PC-3 (cell line): ENCODE measurements at regions not wholly inside any gene's neighbourhood (a gene's known extent, or its start where the extent isn't known, plus 50 kb on each side); places are given as distances from the start of the nearest gene placed in this dataset.

Source experiments
- ATAC-seq: fragments of 200-7000 bp; cut with Tn5 transposase; 2 replicates; pipeline ENCODE4 v1.9.1; 2020; ENCODE audit warnings: mild to moderate bottlenecking, moderate library complexity
- BruUV-seq: library from RNA; stranded (reverse); fragments of 400-500 nt; replicated peaks from 2 replicates; lab custom pipeline; 2021; lab: Mats Ljungman, UMichigan
- CTCF ChIA-PET: fragments of 300-600 bp; sonication (Branson Sonifier 250); formaldehyde crosslinking; loops from one replicate; lab custom pipeline; 2022; ENCODE audit warnings: antibody characterized with exemption; lab: Charles Lee
- POLR2A ChIA-PET: fragments of 300-600 bp; sonication (Branson Sonifier 250); formaldehyde crosslinking; loops from one replicate; lab custom pipeline; 2022; ENCODE audit warnings: antibody characterized with exemption; ENCODE audit not compliant: unreplicated experiment; lab: Charles Lee
- DNase-seq: peaks from one replicate; pipeline ENCODE4 v3.0.0-alpha.2; 2015
- H2AFZ ChIP-seq: fragments of 300-600 bp; sonication (generic); 2 replicates; pipeline ENCODE4 v1.6.0; 2016; ENCODE audit warnings: antibody characterized with exemption, low read length
- H3F3A ChIP-seq: fragments of 300-600 bp; sonication (generic); one replicate; pipeline ENCODE4 v1.6.0; 2017; ENCODE audit warnings: antibody characterized with exemption, low read length, control low read depth, mild to moderate bottlenecking; ENCODE audit not compliant: unreplicated experiment
- H3K27ac ChIP-seq: fragments of 300-600 bp; sonication (generic); 2 replicates; pipeline ENCODE4 v1.5.1; 2016; ENCODE audit warnings: mild to moderate bottlenecking, low read length
- H3K27me3 ChIP-seq: fragments of 300-600 bp; sonication (generic); 2 replicates; pipeline ENCODE4 v1.6.1; 2016; ENCODE audit warnings: low read length, mixed read lengths
- H3K36me3 ChIP-seq: fragments of 300-600 bp; sonication (generic); 2 replicates; pipeline ENCODE4 v1.6.1; 2016; ENCODE audit warnings: low read depth, mixed run types, low read length, mixed read lengths
- H3K4me1 ChIP-seq: fragments of 300-600 bp; sonication (generic); 2 replicates; pipeline ENCODE4 v1.5.1; 2016; ENCODE audit warnings: low read length; ENCODE audit not compliant: insufficient read depth
- H3K4me2 ChIP-seq: fragments of 300-600 bp; sonication (generic); 2 replicates; pipeline ENCODE4 v1.6.0; 2016; ENCODE audit warnings: low read length
- H3K4me3 ChIP-seq: fragments of 300-600 bp; sonication (generic); 2 replicates; pipeline ENCODE4 v1.5.1; 2016; ENCODE audit warnings: mild to moderate bottlenecking, low read length, mixed read lengths
- H3K79me2 ChIP-seq: fragments of 300-600 bp; sonication (generic); 2 replicates; pipeline ENCODE4 v1.6.1; 2017; ENCODE audit warnings: low read length, mixed read lengths
- H3K9ac ChIP-seq: fragments of 300-600 bp; sonication (generic); 2 replicates; pipeline ENCODE4 v1.6.0; 2016; ENCODE audit warnings: mild to moderate bottlenecking, low read length
- H3K9me2 ChIP-seq: fragments of 300-600 bp; sonication (generic); replicated peaks from 2 replicates; pipeline ENCODE4 v1.6.1; 2016; ENCODE audit warnings: mixed run types, low read length, mixed read lengths
- H3K9me3 ChIP-seq: fragments of 300-600 bp; sonication (generic); 2 replicates; pipeline ENCODE4 v1.6.1; 2016; ENCODE audit warnings: low read length, mixed read lengths
- H4K20me1 ChIP-seq: fragments of 300-600 bp; sonication (generic); 2 replicates; pipeline ENCODE4 v1.6.1; 2016; ENCODE audit warnings: low read length, mixed read lengths
- CTCF ChIP-seq: fragments of 300-600 bp; sonication (generic); conservative IDR thresholded peaks from 2 replicates; pipeline ENCODE4 v1.5.1; 2017; ENCODE audit warnings: antibody characterized with exemption, low read depth, mild to moderate bottlenecking, low read length
- EZH2 ChIP-seq: fragments of 300-600 bp; sonication (generic); IDR thresholded peaks from one replicate; pipeline ENCODE4 v1.6.1; 2017; ENCODE audit warnings: antibody characterized with exemption, mild to moderate bottlenecking, low read length; ENCODE audit not compliant: unreplicated experiment
- EZH2phosphoT487 ChIP-seq: fragments of 300-600 bp; sonication (generic); IDR thresholded peaks from 2 replicates; pipeline ENCODE4 v1.6.1; 2018; ENCODE audit warnings: mild to moderate bottlenecking, antibody characterized with exemption, low read length, borderline replicate concordance
- intact Hi-C: fragments of 100-400 bp; cut with micrococcal nuclease; formaldehyde crosslinking; loops from 2 replicates; pipeline ENCODE4 v1.9.0; 2023

DNA sequence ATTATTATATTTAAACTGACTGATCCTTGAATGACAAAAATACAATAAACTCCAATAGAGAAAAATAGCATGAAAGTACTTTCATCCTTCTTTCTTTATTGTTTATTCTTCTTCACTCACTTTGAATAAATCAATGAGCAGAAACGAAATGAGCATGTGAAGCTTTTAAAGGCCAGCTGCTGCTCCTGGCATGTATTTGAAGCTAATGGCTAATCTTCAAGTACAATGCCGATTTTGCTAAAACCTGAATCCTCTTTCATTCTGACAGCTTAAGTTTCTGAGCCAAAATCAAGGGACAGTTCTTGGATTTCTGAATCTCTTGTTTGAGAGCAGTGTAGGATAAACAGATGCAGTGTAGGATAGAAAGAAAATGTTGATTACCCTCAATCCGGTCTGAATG is 237.3 kb downstream of the CDH10 start:
- Histone ChIP-seq H3K27ac (no peak overlapping the region), H3K27me3 (no peaks in the 10 kb centered on the region), H3F3A (no peaks in the 10 kb centered on the region), H3K79me2 (no peaks in the 10 kb centered on the region), H3K36me3 (no peaks in the 10 kb centered on the region), H3K4me2 (no peak overlapping the region), H3K4me1 (no peaks in the 10 kb centered on the region), H2AFZ (no peak overlapping the region), H3K9ac (no peak overlapping the region), H3K4me3 (no peak overlapping the region), H4K20me1 (no peaks in the 10 kb centered on the region), H3K9me3 (no peaks in the 10 kb centered on the region), H3K9me2 (no peaks in the 10 kb centered on the region)
- CTCF ChIA-PET: no interaction called here
- DNase-seq (no peak), ATAC-seq (no peak)
- intact Hi-C loops: no loop called here
- TF ChIP-seq CTCF (no peak), EZH2 (no peak), EZH2phosphoT487 (no peak)
- BruUV-seq: no TSS peak
- POLR2A ChIA-PET: no interaction called here

- no peak for ATAC-seq
- intact Hi-C loops: no loop called here
- Histone ChIP-seq H3K79me2 (no peaks in the 10 kb centered on the region), H3K4me1 (no peaks in the 10 kb centered on the region), H3K4me3 (no peak overlapping the region), H3K9me3 (no peaks in the 10 kb centered on the region), H2AFZ (no peak overlapping the region), H3K9me2 (no peaks in the 10 kb centered on the region), H3K27me3 (no peaks in the 10 kb centered on the region), H3K36me3 (no peaks in the 10 kb centered on the region), H3K4me2 (no peak overlapping the region), H4K20me1 (no peaks in the 10 kb centered on the region), H3F3A (no peaks in the 10 kb centered on the region), H3K27ac (no peak overlapping the region), H3K9ac (no peak overlapping the region)
- no TSS peak for BruUV-seq
- CTCF ChIA-PET: no interaction called here
- no peak for DNase-seq
- POLR2A ChIA-PET: no interaction called here
- TF ChIP-seq EZH2phosphoT487: no peak
- TF ChIP-seq EZH2: no peak
- no peak for TF ChIP-seq CTCF
These were observed 216.4 kb downstream of the CDH10 start for GRCh38 chr5:24428345-24428744.

GRCh38 chr5:24433555-24433954 is 211.2 kb downstream of the CDH10 start:
- no peaks in the 10 kb centered on the region for H3K9me3 ChIP-seq
- intact Hi-C loops: no loop called here
- ChIA-PET POLR2A (no interaction called here), CTCF (interaction anchor here (0.6 kb wide), 1 partner anchor 18 kb away, joined by 5 read pairs; no protein-coding TSS in a partner anchor)
- H2AFZ ChIP-seq: no peak overlapping the region
- no peak overlapping the region for H3K9ac ChIP-seq
- no peaks in the 10 kb centered on the region for H3K4me1 ChIP-seq
- no peaks in the 10 kb centered on the region for H4K20me1 ChIP-seq
- H3K27me3 ChIP-seq: no peaks in the 10 kb centered on the region
- no peak overlapping the region for H3K4me3 ChIP-seq
- no peaks in the 10 kb centered on the region for H3K36me3 ChIP-seq
- no peak for ATAC-seq
- no peak for DNase-seq
- H3F3A ChIP-seq: no peaks in the 10 kb centered on the region
- TF ChIP-seq EZH2phosphoT487 (no peak), EZH2 (no peak), CTCF (no peak)
- no peaks in the 10 kb centered on the region for H3K9me2 ChIP-seq
- H3K79me2 ChIP-seq: no peaks in the 10 kb centered on the region
- H3K4me2 ChIP-seq: no peak overlapping the region
- H3K27ac ChIP-seq: no peak overlapping the region
- no TSS peak for BruUV-seq
